ENCODE measurements at regions not wholly inside any gene's neighbourhood (a gene's known extent, or its start where the extent isn't known, plus 50 kb on each side); places are given as distances from the start of the nearest gene placed in this dataset.

DNA sequence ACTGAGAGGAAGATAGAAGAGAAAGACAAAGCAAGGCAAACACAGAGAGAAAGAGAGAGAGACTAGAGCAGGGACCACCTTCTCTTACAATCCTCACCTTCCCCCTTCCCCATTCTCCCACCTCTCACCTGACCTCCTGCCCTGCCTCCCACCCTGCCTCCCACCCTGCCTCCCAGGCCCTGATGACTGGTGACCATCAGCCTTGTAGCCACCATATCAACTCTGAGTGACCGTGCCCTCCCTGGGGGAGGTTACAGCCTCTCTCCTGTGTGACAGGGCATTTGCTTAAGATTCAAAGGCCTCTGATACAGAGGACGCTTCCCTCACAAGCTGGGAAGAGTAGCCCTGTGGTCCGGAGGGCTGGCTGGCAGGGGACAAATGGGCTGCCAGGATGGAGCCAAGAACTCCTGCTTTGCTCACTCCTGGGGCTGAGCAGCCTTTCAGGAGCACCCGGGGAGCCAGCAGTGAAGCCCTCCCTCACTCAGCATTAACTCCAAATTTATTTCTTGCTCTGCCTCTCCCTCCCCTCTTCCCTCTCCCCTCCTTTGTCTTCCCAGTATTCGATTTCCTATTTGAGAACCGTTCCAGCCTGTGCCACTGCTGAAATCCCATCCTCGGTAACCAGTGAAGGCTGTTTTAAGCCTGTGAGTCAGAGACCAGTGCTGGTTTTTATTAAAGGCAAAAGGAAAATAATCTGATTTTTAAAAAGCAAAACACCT lies 125.2 kb upstream of the SYT13 start:
- TF ChIP-seq CTCF (IDR thresholded peaks at IDR 0.05; ENCODE audit: low read depth, low read length, missing input control) = no peak
- no peak for TF ChIP-seq SP1 (IDR thresholded peaks at IDR 0.05)
- TF ChIP-seq RAD21 (IDR thresholded peaks at IDR 0.05) = no peak
- TF ChIP-seq, protein P1, sequence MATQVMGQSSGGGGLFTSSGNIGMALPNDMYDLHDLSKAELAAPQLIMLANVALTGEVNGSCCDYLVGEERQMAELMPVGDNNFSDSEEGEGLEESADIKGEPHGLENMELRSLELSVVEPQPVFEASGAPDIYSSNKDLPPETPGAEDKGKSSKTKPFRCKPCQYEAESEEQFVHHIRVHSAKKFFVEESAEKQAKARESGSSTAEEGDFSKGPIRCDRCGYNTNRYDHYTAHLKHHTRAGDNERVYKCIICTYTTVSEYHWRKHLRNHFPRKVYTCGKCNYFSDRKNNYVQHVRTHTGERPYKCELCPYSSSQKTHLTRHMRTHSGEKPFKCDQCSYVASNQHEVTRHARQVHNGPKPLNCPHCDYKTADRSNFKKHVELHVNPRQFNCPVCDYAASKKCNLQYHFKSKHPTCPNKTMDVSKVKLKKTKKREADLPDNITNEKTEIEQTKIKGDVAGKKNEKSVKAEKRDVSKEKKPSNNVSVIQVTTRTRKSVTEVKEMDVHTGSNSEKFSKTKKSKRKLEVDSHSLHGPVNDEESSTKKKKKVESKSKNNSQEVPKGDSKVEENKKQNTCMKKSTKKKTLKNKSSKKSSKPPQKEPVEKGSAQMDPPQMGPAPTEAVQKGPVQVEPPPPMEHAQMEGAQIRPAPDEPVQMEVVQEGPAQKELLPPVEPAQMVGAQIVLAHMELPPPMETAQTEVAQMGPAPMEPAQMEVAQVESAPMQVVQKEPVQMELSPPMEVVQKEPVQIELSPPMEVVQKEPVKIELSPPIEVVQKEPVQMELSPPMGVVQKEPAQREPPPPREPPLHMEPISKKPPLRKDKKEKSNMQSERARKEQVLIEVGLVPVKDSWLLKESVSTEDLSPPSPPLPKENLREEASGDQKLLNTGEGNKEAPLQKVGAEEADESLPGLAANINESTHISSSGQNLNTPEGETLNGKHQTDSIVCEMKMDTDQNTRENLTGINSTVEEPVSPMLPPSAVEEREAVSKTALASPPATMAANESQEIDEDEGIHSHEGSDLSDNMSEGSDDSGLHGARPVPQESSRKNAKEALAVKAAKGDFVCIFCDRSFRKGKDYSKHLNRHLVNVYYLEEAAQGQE (IDR thresholded peaks at IDR 0.05) = no peak
- TF ChIP-seq, protein P2, sequence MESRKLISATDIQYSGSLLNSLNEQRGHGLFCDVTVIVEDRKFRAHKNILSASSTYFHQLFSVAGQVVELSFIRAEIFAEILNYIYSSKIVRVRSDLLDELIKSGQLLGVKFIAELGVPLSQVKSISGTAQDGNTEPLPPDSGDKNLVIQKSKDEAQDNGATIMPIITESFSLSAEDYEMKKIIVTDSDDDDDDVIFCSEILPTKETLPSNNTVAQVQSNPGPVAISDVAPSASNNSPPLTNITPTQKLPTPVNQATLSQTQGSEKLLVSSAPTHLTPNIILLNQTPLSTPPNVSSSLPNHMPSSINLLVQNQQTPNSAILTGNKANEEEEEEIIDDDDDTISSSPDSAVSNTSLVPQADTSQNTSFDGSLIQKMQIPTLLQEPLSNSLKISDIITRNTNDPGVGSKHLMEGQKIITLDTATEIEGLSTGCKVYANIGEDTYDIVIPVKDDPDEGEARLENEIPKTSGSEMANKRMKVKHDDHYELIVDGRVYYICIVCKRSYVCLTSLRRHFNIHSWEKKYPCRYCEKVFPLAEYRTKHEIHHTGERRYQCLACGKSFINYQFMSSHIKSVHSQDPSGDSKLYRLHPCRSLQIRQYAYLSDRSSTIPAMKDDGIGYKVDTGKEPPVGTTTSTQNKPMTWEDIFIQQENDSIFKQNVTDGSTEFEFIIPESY (IDR thresholded peaks at IDR 0.05) = no peak
- no peak for TF ChIP-seq JUND (IDR thresholded peaks at IDR 0.05)

Measured in liver (tissue), 3 donors.